ENCODE measurements at regions not wholly inside any gene's neighbourhood (a gene's known extent, or its start where the extent isn't known, plus 50 kb on each side); places are given as distances from the start of the nearest gene placed in this dataset.
"Not testable (repeated sequence)": the region's sequence is repeated elsewhere in the genome, so short reads cannot be mapped to it uniquely, and the experiment has no call there.

DNA sequence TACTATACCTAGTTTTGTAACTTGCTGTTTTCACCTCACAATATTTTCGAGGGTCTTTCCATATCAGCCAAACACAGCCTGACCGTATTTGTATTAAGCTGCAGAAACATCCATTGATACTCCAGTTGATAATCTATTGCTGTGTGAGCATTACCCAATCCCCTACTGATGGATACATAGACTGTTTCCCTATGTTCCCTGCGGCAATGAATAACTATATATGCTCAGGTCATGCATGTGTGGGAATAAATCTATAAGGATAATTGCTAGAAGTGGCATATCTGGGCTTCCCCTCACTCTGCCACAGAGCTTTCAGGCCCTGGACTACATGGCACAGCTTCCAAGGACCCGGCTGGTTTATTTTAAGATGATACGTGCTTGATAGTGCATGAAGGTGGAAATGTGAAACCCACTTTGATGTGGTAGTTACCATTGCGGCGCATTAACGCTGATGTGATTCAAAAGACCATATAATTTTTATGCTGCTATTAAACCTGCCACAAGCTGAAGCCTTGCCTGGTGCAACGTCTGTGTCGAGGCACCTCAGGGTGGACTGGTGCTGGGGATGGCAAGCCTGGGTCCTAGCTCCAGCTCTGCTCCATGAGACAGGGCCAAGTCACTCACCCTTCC is 81.4 kb upstream of the KCNK12 start:
- DNase-seq (ENCODE audit: low read depth), result no peak

DNA sequence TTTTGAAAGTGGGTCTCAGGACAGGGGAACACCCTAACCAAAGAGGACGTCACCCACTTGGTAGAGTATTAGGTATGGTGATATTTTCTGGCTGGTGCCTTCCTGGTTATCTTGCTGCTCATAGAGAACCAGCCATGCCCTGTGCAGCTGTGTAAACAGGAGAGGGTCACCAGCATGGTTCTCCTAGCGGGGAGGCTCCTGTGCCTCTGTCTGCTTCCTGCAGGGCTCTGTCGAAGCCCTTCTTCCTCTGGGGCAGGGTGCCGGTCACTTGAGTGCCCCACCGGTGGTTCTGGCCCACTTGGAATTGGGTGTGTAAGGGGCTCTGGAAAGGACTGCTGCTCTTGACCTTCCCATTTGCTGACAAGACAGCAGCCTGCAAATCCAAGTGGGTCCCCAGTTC is 80.5 kb upstream of the KCNK12 start:
- DNase-seq (ENCODE audit: low read depth), result no peak

DNA sequence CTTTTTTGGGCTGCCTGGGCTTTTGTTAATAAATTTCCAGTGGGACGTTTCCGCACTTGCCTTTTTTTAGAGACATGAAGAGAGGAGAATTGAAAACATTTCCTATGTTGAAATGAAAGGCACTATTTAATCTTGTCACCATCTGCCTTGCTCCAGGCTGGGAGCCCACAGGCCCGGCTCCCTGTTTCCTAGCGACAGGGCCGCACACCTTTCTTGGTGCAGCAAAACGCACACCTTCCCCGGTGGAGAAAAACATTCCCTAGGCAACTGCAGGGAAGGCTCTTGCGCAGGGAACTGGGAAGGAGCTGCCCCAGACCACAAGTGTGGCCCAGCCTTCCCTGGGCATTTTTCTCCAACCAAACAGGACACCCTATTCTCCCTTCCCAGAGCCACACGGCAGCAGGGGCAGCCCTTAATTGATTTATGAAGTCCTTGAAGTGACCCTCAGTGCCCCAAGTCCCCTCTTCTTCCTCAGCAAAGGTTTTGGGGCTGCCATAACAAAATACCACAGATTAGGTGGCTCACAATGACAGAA is 79.3 kb upstream of the KCNK12 start:
- DNase-seq (ENCODE audit: low read depth), result no peak

DNA sequence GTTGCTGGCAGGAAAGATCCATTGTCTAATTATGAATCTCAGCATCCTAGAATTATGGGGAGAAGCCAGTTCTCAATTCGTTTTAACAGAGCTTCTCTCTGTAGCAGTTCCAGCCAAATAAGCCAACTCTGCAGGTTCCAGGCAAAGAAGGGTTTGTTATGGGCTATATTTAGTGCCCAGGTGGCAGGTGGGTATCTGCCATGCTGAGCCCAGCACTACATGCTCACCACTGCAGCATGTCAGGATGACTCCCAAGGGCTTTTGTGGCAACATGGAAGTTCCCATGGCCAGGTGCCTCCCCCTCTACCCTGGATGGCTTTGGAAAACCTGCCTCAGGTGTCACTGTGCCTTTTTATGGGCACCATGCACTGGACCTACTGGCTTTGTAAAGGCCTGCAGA is 74.5 kb upstream of the KCNK12 start:
- DNase-seq (ENCODE audit: low read depth), result no peak

DNA sequence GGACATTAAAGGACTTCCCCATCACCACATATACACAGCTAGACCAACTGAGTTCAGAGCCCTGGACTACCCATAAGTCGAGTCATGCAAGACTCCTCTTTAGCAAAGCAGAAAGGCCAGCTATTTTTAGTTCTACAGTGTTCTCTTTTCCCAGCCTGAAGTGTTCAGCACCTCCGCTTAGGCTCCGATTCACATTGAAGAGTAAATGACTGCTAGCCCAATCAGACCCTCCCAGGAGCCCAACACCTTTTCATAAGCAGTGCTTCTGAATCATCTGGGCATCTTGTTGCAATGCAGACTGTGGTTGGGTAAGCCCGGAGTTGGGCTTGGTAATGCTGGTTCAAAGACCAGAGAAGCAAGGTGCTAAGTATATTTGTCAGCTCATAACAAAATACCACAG is 73.6 kb upstream of the KCNK12 start:
- no peak for DNase-seq (ENCODE audit: low read depth)

DNA sequence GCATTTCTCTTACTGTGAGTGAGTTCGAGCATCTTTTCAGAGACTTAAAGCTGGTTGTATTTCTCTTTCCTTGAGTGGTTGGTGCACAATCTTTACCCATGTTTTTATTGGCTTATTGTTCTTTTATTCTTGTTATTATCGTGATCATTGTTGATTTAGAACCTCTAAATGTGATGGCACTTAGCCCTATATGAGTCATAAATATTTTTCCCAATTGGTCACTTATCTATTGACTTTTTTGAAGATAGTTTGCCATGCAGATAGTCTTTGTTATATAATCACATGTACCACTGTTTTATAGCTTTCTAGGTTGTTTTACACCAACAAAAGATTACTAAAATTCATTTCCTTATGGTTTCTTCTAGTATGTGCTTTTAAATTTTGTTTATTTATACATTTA is 70.6 kb upstream of the KCNK12 start:
- DNase-seq (ENCODE audit: low read depth), result no peak

DNA sequence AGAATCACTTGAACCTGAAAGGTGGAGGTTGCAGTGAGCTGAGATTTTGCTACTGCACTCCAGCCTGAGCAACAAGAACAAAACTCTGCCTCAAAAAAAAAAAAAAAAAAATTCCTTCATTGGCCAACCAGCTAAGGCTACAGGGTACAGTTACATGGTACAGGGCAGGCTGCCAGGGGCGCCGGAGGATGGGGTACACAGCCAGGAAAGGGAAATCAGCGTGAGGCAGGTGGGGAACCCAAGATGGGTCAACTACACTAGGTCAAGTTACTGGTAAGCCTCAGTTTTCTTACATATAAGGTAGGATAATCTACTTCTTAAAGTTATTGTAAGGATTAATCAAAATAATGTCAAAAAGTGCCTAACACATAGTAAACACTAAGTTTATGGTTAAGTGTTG is 69.6 kb upstream of the KCNK12 start:
- no peak for DNase-seq (ENCODE audit: low read depth)

DNA sequence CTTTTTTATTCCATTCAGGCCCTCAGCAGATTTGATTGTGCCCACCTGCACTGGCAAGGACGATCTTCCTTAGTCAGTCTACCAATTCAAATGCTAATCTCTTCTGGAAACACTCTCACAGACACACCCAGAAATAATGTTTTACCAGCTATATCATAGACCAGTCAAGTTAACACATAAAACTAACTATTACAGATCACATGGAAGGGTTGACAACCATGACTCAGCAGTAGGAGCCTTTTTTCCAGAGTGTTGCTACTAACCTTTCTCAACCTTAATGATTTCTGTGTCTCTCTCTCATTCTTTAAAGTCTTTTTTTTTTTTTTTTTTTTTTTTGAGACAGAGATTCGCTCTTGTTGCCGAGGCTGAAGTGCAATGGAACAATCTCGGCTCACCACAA is 68.7 kb upstream of the KCNK12 start:
- DNase-seq (ENCODE audit: low read depth), result no peak

DNA sequence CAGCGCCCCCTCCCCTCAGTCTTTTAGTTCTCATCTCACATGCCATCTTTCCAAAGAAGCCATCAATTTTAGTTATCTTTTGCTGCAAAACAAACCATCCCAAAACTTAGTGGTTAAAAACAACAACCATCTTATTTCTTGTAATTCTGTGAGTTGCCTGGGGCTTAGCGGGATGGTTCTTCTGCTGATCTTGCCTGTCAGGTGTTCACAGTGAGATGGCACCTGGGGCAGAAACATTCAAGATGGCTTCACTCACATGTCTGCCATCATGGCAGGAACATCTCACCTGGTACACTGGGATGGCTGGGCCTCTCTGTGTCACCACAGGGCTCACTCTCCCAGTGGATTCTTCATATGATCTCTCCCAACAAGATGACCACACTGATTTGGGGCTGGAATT is 67.6 kb upstream of the KCNK12 start:
- DNase-seq (ENCODE audit: low read depth), result no peak

DNA sequence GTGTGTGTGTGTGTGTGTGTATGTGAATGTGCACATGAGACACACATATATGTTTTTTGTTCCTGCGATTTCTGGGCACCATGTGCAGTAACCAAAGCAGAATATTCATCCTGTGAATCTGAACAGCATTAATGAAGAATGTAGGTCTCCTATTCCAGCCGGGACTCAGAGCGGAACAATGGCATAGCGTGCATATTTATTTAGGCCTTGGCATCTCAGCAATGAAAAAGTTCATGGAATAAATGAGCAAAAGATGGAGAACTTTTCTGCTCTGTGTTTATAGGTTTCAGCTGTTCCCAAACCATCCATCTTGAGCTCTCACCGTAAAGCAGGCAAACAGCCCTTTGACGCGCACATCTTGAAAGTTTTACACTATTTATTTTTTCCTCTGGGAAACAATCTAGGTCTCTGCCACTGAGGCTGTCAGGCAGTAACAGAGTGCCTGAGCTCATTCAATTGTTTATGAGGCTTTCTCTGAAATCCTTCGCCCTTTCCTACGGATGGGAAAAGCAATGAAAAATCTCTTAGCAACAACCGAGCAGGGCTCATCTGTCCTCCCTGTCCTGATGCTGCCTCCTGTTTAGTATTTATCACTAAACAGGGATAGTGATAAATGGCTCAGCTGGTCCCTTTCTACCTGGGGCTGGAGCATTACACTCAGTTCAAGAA is 65.9 kb upstream of the KCNK12 start:
- no peak for DNase-seq (ENCODE audit: low read depth)

DNA sequence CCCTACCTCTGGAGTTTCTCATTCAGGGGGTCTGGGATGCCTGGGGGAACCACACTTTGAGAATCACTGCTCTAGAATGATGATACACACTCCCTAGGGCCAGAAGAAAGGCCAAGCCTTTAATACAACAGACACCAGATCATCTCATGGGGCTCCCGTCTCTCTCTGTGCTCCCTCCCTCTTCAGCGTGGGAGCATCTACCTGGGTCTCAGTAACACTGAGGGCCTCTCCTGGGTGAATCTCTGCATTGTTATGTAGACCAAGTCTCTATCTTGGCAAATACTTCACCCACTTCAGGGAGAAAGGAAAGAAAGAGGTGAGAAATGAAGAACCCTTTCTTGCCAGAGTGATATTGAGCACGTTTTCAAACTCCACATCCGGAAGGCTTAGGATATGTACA is 65.4 kb upstream of the KCNK12 start:
- DNase-seq (ENCODE audit: low read depth), result no peak

DNA sequence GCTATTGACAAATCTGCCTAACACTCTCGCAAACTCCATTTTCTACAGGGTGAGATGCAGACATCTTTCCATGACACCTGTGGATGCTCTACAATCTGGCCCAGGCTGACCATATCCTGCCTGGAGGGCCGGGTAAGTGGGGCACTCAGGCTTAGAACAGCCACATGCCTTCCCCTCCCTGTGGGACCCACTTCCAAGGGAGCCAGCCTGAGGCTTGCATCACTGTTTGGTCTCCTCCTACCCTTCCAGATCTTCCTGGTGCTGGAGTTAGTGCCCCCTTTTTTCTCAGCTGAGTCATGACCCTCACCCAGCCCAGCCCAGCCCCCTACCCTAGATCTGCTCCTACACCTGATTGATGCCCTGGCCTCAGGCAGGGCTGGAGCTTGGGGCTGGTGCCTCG is 62.0 kb upstream of the KCNK12 start:
- DNase-seq (ENCODE audit: low read depth), result no peak

DNA sequence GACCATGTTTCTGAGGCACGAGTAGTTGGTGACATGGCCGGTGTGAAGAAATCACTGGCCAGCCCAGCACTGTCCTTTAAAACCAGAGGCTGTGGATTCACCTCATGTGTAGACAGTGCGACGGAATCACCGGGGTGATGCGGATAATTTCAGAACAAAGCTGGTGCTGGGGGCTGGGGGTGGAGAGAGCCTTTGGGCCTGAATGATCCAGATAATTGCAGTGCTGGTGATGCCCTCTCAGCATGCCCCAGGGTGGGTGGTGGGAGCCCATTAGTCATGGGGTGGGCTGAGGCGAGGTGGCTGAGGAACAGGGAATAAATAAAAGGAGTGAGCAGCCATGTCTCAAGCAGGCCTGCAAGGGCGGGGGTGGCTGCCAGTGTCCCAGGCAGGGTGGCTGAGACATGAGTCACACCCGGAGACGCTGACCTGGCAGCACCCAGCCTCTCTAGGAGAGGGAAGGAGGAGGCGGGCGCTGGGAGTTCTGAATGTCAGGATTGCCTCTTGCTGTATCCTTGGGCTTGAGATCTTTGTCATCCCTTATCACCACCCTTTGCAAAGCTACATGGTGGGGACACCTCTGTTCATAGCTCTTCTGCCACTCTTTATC is 61.1 kb upstream of the KCNK12 start:
- peak; percentile 89 for DNase-seq (ENCODE audit: low read depth)

DNA sequence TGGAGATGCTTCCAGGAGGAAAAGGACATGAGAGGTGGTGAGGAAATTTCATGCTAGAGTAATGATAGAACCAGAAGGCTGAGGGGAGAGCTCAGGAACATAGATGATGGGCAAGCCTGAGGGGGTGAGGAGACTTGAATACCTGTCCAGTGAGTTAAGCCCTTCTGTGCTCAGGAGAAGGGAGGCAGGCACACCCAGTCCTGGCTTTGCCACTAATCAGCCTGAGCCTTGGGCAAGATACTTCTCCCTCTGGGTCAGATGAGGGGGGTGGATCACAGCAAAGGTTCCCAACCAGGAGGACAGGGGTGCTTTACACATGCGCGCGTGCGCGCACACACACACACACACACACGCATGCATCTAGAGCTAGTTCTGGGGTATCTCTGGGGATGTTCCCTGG is 60.5 kb upstream of the KCNK12 start:
- DNase-seq (ENCODE audit: low read depth), result no peak

DNA sequence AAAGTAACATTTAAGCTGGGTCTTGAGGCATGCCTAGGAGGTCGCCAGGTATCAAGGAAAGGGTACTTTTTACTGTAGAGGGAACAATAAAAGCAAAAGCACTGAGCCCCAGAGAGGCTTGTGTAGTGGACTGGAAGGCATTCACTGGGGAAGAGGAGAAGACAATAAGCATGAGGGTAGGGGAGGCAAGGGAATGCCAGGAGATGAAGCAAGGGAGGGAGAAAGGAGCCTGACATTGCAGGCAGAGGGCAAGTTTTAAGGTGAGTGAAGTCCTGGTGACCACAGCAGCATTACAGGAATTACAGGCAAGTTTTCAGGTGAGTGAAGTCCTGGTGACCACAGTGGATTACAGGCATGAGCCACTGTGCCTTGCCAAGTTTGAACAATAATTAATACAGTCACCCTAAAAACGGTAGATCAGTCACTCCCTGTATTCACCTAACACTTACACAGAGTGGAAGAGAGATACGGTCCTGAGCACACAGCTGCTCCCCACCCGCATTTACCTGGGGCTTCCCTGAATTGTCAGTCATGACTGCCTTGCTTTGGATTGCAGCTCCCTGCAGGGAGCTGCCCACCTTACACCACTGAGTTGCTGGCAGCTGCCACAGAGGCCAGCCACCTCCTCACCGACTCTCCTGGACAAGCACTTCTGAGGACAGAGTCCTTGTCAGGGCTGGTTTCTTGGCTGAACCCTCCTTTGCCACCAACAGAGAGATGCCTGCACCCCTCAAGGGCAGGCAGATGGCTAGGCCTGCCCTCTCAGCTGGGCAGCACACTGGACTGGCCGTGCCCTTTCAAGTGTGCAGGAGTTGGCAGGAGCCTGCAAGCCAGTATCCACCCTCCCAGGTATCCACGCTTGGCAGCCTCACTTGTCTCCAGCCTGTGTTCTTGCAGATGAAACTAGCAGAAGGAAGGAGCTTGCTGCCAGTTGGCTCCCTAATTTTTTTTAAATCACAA is 59.0 kb upstream of the KCNK12 start:
- DNase-seq (ENCODE audit: low read depth), result no peak

DNA sequence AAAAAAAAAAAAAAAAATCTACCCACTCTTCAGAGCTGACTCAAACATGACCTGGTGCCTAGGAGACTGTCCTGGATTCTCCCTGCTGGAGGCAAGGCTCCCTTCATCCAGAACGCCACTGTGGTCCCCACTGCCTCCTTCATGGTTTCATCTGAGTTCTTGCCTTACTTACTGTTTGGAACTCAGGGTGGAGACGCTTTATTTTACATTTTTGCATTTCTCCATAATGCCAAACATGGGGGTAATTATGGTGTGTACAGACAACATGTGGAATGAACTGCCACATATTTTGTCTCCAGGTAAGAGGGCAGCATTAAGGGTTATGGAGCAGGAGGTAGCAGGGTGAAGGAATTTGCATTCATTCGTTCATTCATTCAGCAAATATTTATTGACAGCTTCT is 58.1 kb upstream of the KCNK12 start:
- no peak for DNase-seq (ENCODE audit: low read depth)

DNA sequence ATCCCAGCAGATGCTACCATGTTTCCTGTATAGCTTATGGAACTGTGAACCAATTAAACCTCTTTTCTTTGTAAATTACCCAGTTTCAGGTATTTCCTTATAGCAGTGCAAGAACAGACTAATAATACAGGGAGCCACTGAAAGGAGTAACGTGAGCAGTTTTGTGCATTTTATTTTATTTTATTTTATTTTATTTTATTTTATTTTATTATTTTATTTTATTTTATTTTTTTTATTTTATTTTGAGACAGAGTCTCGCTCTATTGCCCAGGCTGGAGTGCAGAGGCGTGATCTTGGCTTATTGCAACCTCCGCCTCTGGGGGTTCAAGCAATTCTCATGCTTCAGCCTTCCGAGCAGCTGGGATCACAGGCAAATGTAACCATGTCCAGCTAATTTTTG is 55.9 kb upstream of the KCNK12 start:
- DNase-seq (ENCODE audit: low read depth), result no peak

DNA sequence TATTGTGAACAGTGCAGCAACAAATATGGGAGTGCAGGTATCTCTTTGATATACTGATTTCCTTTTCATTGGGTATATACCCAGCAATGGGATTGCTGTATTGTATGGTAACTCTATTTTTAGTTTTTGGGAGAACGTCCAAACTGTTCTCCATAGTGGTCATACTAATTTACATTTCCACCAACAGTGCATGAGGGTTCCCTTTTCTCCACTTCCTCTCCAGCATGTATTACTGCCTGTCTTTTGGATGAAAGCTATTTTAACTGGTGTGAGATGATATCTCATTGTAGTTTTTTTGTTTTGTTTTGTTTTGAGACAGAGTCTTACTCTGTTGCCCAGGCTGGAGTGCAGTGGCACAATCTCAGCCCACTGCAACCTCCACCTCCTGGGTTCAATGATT is 52.4 kb upstream of the KCNK12 start:
- DNase-seq (ENCODE audit: low read depth), result not testable (repeated sequence)

DNA sequence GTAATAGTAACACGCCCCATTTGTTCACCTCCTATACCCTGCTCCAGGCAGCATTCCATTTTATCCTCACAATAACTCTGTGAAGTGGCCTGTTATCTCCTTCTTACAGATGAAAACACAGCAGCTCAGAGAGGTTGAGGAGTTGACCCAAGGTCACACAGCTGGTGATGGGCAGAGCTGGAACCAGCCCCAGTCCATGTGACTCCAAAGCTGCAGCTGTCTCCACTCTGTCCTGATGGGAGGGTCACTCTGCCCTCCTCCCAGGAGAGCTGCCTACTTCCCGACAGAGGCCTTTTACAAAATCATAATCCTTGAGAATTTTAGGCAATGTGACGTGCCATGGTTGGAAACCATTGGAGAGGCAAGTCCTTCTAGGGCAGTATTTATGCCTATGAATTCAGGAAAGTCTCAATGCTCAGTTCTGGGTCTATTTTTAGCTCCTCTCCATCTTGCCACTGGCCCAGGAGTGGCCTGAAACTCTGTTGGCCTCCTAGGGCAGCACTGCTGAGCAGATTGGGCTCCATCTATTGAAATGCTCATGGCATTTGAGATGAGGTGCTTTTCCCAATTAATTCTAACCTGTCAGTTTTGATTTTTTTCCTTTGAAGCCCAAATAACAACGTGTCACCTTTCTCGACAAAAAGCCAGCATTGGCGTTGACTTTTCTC is 50.1 kb upstream of the KCNK12 start:
- no peak for DNase-seq (ENCODE audit: low read depth)
